ENCODE measurements at regions not wholly inside any gene's neighbourhood (a gene's known extent, or its start where the extent isn't known, plus 50 kb on each side); places are given as distances from the start of the nearest gene placed in this dataset.
"Not testable (repeated sequence)": the region's sequence is repeated elsewhere in the genome, so short reads cannot be mapped to it uniquely, and the experiment has no call there.

- Histone ChIP-seq H3K27me3 (ENCODE audit: insufficient read depth, poor library complexity, severe bottlenecking) (no peaks in the 10 kb centered on the region), H3K4me3 (replicated peaks; ENCODE audit: insufficient read depth, low read length) (no peak overlapping the region), H3K27ac (replicated peaks) (no peak overlapping the region)
- DNase-seq (ENCODE audit: low read depth in 1 of 2, low spot score in 1 of 2): no peak
- TF ChIP-seq POLR2AphosphoS5 (IDR thresholded peaks at IDR 0.05; ENCODE audit: low read depth) (no peak), REST (IDR thresholded peaks at IDR 0.05; ENCODE audit: insufficient replicate concordance, low read depth) (no peak), CTCF (IDR thresholded peaks at IDR 0.05; ENCODE audit: insufficient read depth, low read length) (no peak), SPI1 (IDR thresholded peaks at IDR 0.05; ENCODE audit: borderline replicate concordance, low read depth) (no peak), GABPA (IDR thresholded peaks at IDR 0.05; ENCODE audit: low read depth) (no peak)
These were observed 1257.2 kb downstream of the UQCRFS1 start for GRCh38 chr19:27955485-27956480.

- DNase-seq (ENCODE audit: low read depth in 1 of 2, low spot score in 1 of 2); H3K27ac ChIP-seq (replicated peaks); H3K4me3 ChIP-seq (replicated peaks; ENCODE audit: insufficient read depth, low read length); H3K27me3 ChIP-seq (ENCODE audit: insufficient read depth, poor library complexity, severe bottlenecking): not testable (repeated sequence)
These were observed 1270.3 kb downstream of the UQCRFS1 start for GRCh38 chr19:27942607-27943006.

- no peak for DNase-seq (ENCODE audit: low read depth in 1 of 2, low spot score in 1 of 2)
- no peak overlapping the region for H3K4me3 ChIP-seq (replicated peaks; ENCODE audit: insufficient read depth, low read length)
These were observed 1276.8 kb downstream of the UQCRFS1 start for GRCh38 chr19:27936139-27936538.

GRCh38 chr19:27935669-27936068 lies 1277.3 kb downstream of the UQCRFS1 start:
- H3K4me3 ChIP-seq (replicated peaks; ENCODE audit: insufficient read depth, low read length): no peak overlapping the region
- no peak for TF ChIP-seq REST (IDR thresholded peaks at IDR 0.05; ENCODE audit: insufficient replicate concordance, low read depth)
- TF ChIP-seq SPI1 (IDR thresholded peaks at IDR 0.05; ENCODE audit: borderline replicate concordance, low read depth): peak; percentile 69
- H3K27me3 ChIP-seq (ENCODE audit: insufficient read depth, poor library complexity, severe bottlenecking): no peaks in the 10 kb centered on the region
- peak in 1 of 2 experiments; percentile 24 for DNase-seq (ENCODE audit: low read depth in 1 of 2, low spot score in 1 of 2)
- no peak overlapping the region for H3K27ac ChIP-seq (replicated peaks)

More at GRCh38 chr19:27936139-27936538, 1276.8 kb downstream of the UQCRFS1 start:
- Histone ChIP-seq H3K27ac (replicated peaks) (no peak overlapping the region), H3K27me3 (ENCODE audit: insufficient read depth, poor library complexity, severe bottlenecking) (no peaks in the 10 kb centered on the region)
- TF ChIP-seq GABPA (IDR thresholded peaks at IDR 0.05; ENCODE audit: low read depth) (no peak), SPI1 (IDR thresholded peaks at IDR 0.05; ENCODE audit: borderline replicate concordance, low read depth) (no peak)

- no peak for TF ChIP-seq POLR2AphosphoS5 (IDR thresholded peaks at IDR 0.05; ENCODE audit: low read depth)
- no peaks in the 10 kb centered on the region for H3K27me3 ChIP-seq (ENCODE audit: insufficient read depth, poor library complexity, severe bottlenecking)
These were observed 1283.6 kb downstream of the UQCRFS1 start for GRCh38 chr19:27929399-27929798.

More at GRCh38 chr19:27929399-27929798, 1283.6 kb downstream of the UQCRFS1 start:
- H3K4me3 ChIP-seq (replicated peaks; ENCODE audit: insufficient read depth, low read length): no peak overlapping the region
- no peak for DNase-seq (ENCODE audit: low read depth in 1 of 2, low spot score in 1 of 2)
- H3K27ac ChIP-seq (replicated peaks): no peak overlapping the region
